OCI-M1 (cell line): ENCODE measurements at regions not wholly inside any gene's neighbourhood (a gene's known extent, or its start where the extent isn't known, plus 50 kb on each side); places are given as distances from the start of the nearest gene placed in this dataset.
A peak's percentile ranks its signal among the peaks of the same experiment; 100 is the strongest.
"Not testable (repeated sequence)": the region's sequence is repeated elsewhere in the genome, so short reads cannot be mapped to it uniquely, and the experiment has no call there.

Experiments
- DNase-seq: peaks from one replicate; lab custom pipeline; 2025; lab: John Stamatoyannopoulos, UW

GRCh38 chr6:66277400-66277799 lies 570.4 kb upstream of the EYS start:
- DNase-seq = no peak

GRCh38 chr6:66265737-66266136 lies 558.7 kb upstream of the EYS start:
- no peak for DNase-seq

- no peak for DNase-seq
These were observed 557.4 kb upstream of the EYS start for GRCh38 chr6:66264376-66264775.

- not testable (repeated sequence) for DNase-seq
These were observed 551.9 kb upstream of the EYS start for GRCh38 chr6:66258731-66259487.

- DNase-seq = no peak
These were observed 538.2 kb upstream of the EYS start for GRCh38 chr6:66245231-66245630.

- DNase-seq = no peak
These were observed 531.8 kb upstream of the EYS start for GRCh38 chr6:66238851-66239250.

- no peak for DNase-seq
These were observed 525.9 kb upstream of the EYS start for GRCh38 chr6:66232890-66233289.

- DNase-seq = no peak
These were observed 523.6 kb upstream of the EYS start for GRCh38 chr6:66230591-66230990.

- DNase-seq = no peak
These were observed 519.1 kb upstream of the EYS start for GRCh38 chr6:66226109-66226508.

- DNase-seq = peak; percentile 43
These were observed 503.9 kb upstream of the EYS start for GRCh38 chr6:66210964-66211363.

GRCh38 chr6:66200390-66200789 lies 493.4 kb upstream of the EYS start:
- no peak for DNase-seq

- no peak for DNase-seq
These were observed 492.1 kb upstream of the EYS start for GRCh38 chr6:66199171-66199570.

GRCh38 chr6:66198062-66198624 lies 491.1 kb upstream of the EYS start:
- DNase-seq = no peak

- DNase-seq = no peak
These were observed 483.8 kb upstream of the EYS start for GRCh38 chr6:66190858-66191257.

- no peak for DNase-seq
These were observed 482.9 kb upstream of the EYS start for GRCh38 chr6:66189915-66190314.

- no peak for DNase-seq
These were observed 479.7 kb upstream of the EYS start for GRCh38 chr6:66186756-66187155.

GRCh38 chr6:66184091-66184490 lies 477.1 kb upstream of the EYS start:
- no peak for DNase-seq

- no peak for DNase-seq
These were observed 472.3 kb upstream of the EYS start for GRCh38 chr6:66179361-66179760.

GRCh38 chr6:66173587-66173986 lies 466.6 kb upstream of the EYS start:
- no peak for DNase-seq

GRCh38 chr6:66166713-66167112 lies 459.7 kb upstream of the EYS start:
- DNase-seq = not testable (repeated sequence)

- peak; percentile 32 for DNase-seq
These were observed 454.6 kb upstream of the EYS start for GRCh38 chr6:66161546-66162108.

GRCh38 chr6:66159937-66160336 lies 452.9 kb upstream of the EYS start:
- no peak for DNase-seq

GRCh38 chr6:66153247-66153646 lies 446.2 kb upstream of the EYS start:
- no peak for DNase-seq

- no peak for DNase-seq
These were observed 442.1 kb upstream of the EYS start for GRCh38 chr6:66149132-66149531.
